K562 (cell line): ENCODE measurements at regions not wholly inside any gene's neighbourhood (a gene's known extent, or its start where the extent isn't known, plus 50 kb on each side); places are given as distances from the start of the nearest gene placed in this dataset.

Experiments used
- ATAC-seq: fragments of 200-7000 bp; cut with Tn5 transposase; 3 replicates; pipeline ENCODE4 v1.9.1; 2020; ENCODE audit warnings: moderate library complexity
- BruUV-seq: library from RNA; stranded (reverse); fragments of 400-500 nt; replicated peaks from 2 replicates; lab custom pipeline; 2021; lab: Mats Ljungman, UMichigan
- CTCF ChIA-PET: fragments of 300-600 bp; formaldehyde crosslinking; extraction: SDS; loops from one replicate; lab custom pipeline; 2021; ENCODE audit warnings: low intra/inter-chr PET ratio; lab: Yijun Ruan, JAX
- POLR2A ChIA-PET: fragments of 300-600, 350-650 bp; sonication (Branson Sonifier 250); formaldehyde crosslinking; extraction: SDS; loops from one replicate; lab custom pipeline; 2021; ENCODE audit warnings: antibody characterized with exemption, inconsistent platforms; lab: Yijun Ruan, JAX
- DNase-seq, 4 experiments: peaks; one replicate each; pipeline versions ENCODE4 v3.0.0 to v3.0.0-alpha.2; 2011 to 2018; ENCODE audit warnings: low spot score in 3 of 4, mixed read lengths in 3 of 4; ENCODE audit errors: extremely low read depth in 1 of 4
- FAIRE-seq: peaks from 2 replicates; lab custom pipeline; 2011; peaks lifted over from hg19 to GRCh38; lab: Jason Lieb, UNC
- H2AFZ ChIP-seq: 2 replicates; pipeline ENCODE4 v1.6.0; 2011; ENCODE audit warnings: low read depth, low read length, control low read depth, inconsistent platforms
- H3K27ac ChIP-seq: fragments of 200-600 bp; 3 replicates; pipeline ENCODE4 v1.8.0; 2011; ENCODE audit warnings: low read depth, mild to moderate bottlenecking, control low read depth, inconsistent platforms, low read length, moderate library complexity, mixed read lengths; ENCODE audit errors: extremely low read depth
- H3K27me3 ChIP-seq, 2 experiments: fragments of 300-600 bp in 1 of 2; 2 replicates in 1 of 2; 3 replicates in 1 of 2; pipeline versions ENCODE4 v1.6.0 to v1.8.0; 2011; ENCODE audit warnings: inconsistent platforms in 2 of 2, low read length in 2 of 2, mild to moderate bottlenecking in 1 of 2, mixed read lengths in 1 of 2, moderate library complexity in 1 of 2; ENCODE audit not compliant: control insufficient read depth in 2 of 2, insufficient read depth in 2 of 2
- H3K36me3 ChIP-seq: fragments of 300-600 bp; 3 replicates; pipeline ENCODE4 v1.8.0; 2011; ENCODE audit warnings: mild to moderate bottlenecking, low read length, inconsistent platforms; ENCODE audit not compliant: control insufficient read depth, insufficient read depth
- H3K4me1 ChIP-seq, 2 experiments: fragments of 200-600 bp in 1 of 2; replicated peaks in 1 of 2; 2 replicates in 1 of 2; 3 replicates in 1 of 2; pipeline versions ENCODE4 v1.5.1 to v1.8.0; 2011; ENCODE audit warnings: inconsistent platforms in 2 of 2, low read length in 2 of 2, mild to moderate bottlenecking in 1 of 2, mixed read lengths in 1 of 2, moderate library complexity in 1 of 2; ENCODE audit not compliant: control insufficient read depth in 2 of 2, insufficient read depth in 2 of 2
- H3K4me2 ChIP-seq: 2 replicates; pipeline ENCODE4 v1.6.1; 2011; ENCODE audit warnings: low read length, control low read depth, inconsistent platforms, mixed read lengths; ENCODE audit not compliant: insufficient read depth
- H3K4me3 ChIP-seq: fragments of 200-600 bp; sonication (generic), shearing (Covaris generic); 2 replicates; pipeline ENCODE4 v1.5.1; 2016; ENCODE audit warnings: control low read depth, inconsistent platforms
- H3K79me2 ChIP-seq: fragments of 200-600 bp; 3 replicates; pipeline ENCODE4 v1.8.0; 2011; ENCODE audit warnings: low read length, inconsistent platforms; ENCODE audit not compliant: control insufficient read depth, insufficient read depth
- H3K9ac ChIP-seq, 2 experiments: 2 replicates each; pipeline versions ENCODE4 v1.6.0 to v1.6.1; 2011; ENCODE audit warnings: low read depth in 2 of 2, low read length in 2 of 2, control low read depth in 1 of 2, inconsistent platforms in 1 of 2, mild to moderate bottlenecking in 1 of 2, mixed read lengths in 1 of 2; ENCODE audit not compliant: insufficient read depth in 1 of 2
- H3K9me1 ChIP-seq: one replicate; pipeline ENCODE4 v1.6.0; 2011; ENCODE audit warnings: inconsistent platforms, mild to moderate bottlenecking, low read length, moderate library complexity; ENCODE audit not compliant: control insufficient read depth, insufficient read depth
- H3K9me3 ChIP-seq: replicated peaks from 2 replicates; pipeline ENCODE4 v1.5.1; 2011; ENCODE audit warnings: low read depth, low read length, inconsistent platforms; ENCODE audit not compliant: control insufficient read depth, insufficient read depth
- H4K20me1 ChIP-seq: replicated peaks from 2 replicates; pipeline ENCODE4 v1.6.1; 2011; ENCODE audit warnings: low read length, inconsistent platforms, mixed read lengths; ENCODE audit not compliant: control insufficient read depth, insufficient read depth
- MCM5 ChIP-seq: fragments of 450-650 bp; IDR thresholded peaks from 2 replicates; pipeline ENCODE4 v1.6.1; 2016; ENCODE audit warnings: low read depth
- POLR2G ChIP-seq: fragments of 200-400 bp; formaldehyde crosslinking; IDR thresholded peaks from 2 replicates; pipeline ENCODE4 v1.6.1; 2017; ENCODE audit warnings: low read depth, mild to moderate bottlenecking, antibody characterized with exemption, low read length, moderate library complexity
- ZFP30 ChIP-seq: fragments of 250-450 bp; sonication (Bioruptor Pico); IDR thresholded peaks from 2 replicates; pipeline ENCODE4 v1.8.0; 2022; ENCODE audit warnings: moderate library complexity, mild to moderate bottlenecking, inconsistent platforms, borderline replicate concordance
- ZNF449 ChIP-seq: fragments of 250-450 bp; sonication (Bioruptor Pico); IDR thresholded peaks from 2 replicates; pipeline ENCODE4 v1.8.0; 2022; ENCODE audit warnings: moderate library complexity, mild to moderate bottlenecking, inconsistent platforms
- WGBS: fragments of 100-300 bp; shearing (Covaris generic); methylation state at CpG from one replicate; pipeline ENCODE4 v1.1.6; 2016; ENCODE audit warnings: low coverage, mixed read lengths; ENCODE audit not compliant: insufficient coverage; ENCODE audit errors: missing lambda C conversion rate; 5-methylcytosine and 5-hydroxymethylcytosine counted together
- in situ Hi-C: fragments of 300-500 bp; cut with MboI; formaldehyde crosslinking; loops from 4 replicates; pipeline ENCODE4 v1.15.0; 2018; ENCODE audit warnings: inconsistent platforms, mixed read lengths
- intact Hi-C: fragments of 100-400 bp; cut with micrococcal nuclease; formaldehyde crosslinking; loops from 2 replicates; pipeline ENCODE4 v1.14.2; 2022

GRCh38 chr2:77578354-77578753 is 56.2 kb upstream of the LRRTM4 start:
- Histone ChIP-seq H3K36me3 (no peaks in the 10 kb centered on the region), H3K79me2 (no peaks in the 10 kb centered on the region), H3K9me3 (no peaks in the 10 kb centered on the region), H3K4me3 (no peak overlapping the region), H3K4me2 (no peak overlapping the region), H3K9me1 (no peaks in the 10 kb centered on the region), H3K9ac (no peak overlapping the region), H3K27ac (no peak overlapping the region), H2AFZ (no peak overlapping the region), H3K4me1 (no peaks in the 10 kb centered on the region), H3K27me3 (no peaks in the 10 kb centered on the region), H4K20me1 (no peaks in the 10 kb centered on the region)
- ATAC-seq, result no peak
- no TSS peak for BruUV-seq
- POLR2A ChIA-PET, result no interaction called here
- TF ChIP-seq MCM5 (no peak), ZNF449 (CRISPR knock-in tag) (no peak)
- in situ Hi-C loops, result no loop called here
- intact Hi-C loops, result no loop called here
- CTCF ChIA-PET, result no interaction called here
- DNase-seq, result no peak
- FAIRE-seq, result no peak

GRCh38 chr2:77579076-77579769 is 57.0 kb upstream of the LRRTM4 start:
- H3K27me3 ChIP-seq, result no peaks in the 10 kb centered on the region
- FAIRE-seq (no peak), ATAC-seq (no peak), DNase-seq (no peak)
- no peaks in the 10 kb centered on the region for H4K20me1 ChIP-seq
- H3K4me2 ChIP-seq, result no peak overlapping the region
- CTCF ChIA-PET, result no interaction called here
- no TSS peak for BruUV-seq
- WGBS, result 2% methylated on average over 3 of the region's 3 CpGs
- no peaks in the 10 kb centered on the region for H3K79me2 ChIP-seq
- no peak overlapping the region for H3K9ac ChIP-seq
- intact Hi-C loops (no loop called here), in situ Hi-C loops (no loop called here)
- no peaks in the 10 kb centered on the region for H3K9me3 ChIP-seq
- no peaks in the 10 kb centered on the region for H3K4me1 ChIP-seq
- H2AFZ ChIP-seq, result no peak overlapping the region
- POLR2A ChIA-PET, result interaction anchor here (0.6 kb wide), 1 partner anchor 51 kb away, joined by 3 read pairs; no protein-coding TSS in a partner anchor
- H3K4me3 ChIP-seq, result no peak overlapping the region
- H3K9me1 ChIP-seq, result no peaks in the 10 kb centered on the region
- H3K36me3 ChIP-seq, result no peaks in the 10 kb centered on the region
- no peak overlapping the region for H3K27ac ChIP-seq
- no peak for TF ChIP-seq ZFP30 (CRISPR knock-in tag)
- no peak for TF ChIP-seq POLR2G
